Astrocyte (in vitro differentiated cells and primary cell): ENCODE measurements at regions not wholly inside any gene's neighbourhood (a gene's known extent, or its start where the extent isn't known, plus 50 kb on each side); places are given as distances from the start of the nearest gene placed in this dataset.

Source experiments
- CTCF ChIP-seq: IDR thresholded peaks from 2 replicates; pipeline ENCODE4 v1.5.1; 2011; ENCODE audit warnings: low read depth, mild to moderate bottlenecking, inconsistent platforms, low read length, moderate library complexity; ENCODE audit not compliant: insufficient read depth
- EZH2 ChIP-seq: IDR thresholded peaks from 2 replicates; pipeline ENCODE4 v1.6.1; 2012; ENCODE audit warnings: mild to moderate bottlenecking, low read length, inconsistent platforms; ENCODE audit not compliant: insufficient read depth

- TF ChIP-seq CTCF (no peak), EZH2 (no peak)
These were observed 803.4 kb upstream of the CDH10 start for GRCh38 chr5:25448190-25448621.
